ENCODE measurements at regions not wholly inside any gene's neighbourhood (a gene's known extent, or its start where the extent isn't known, plus 50 kb on each side); places are given as distances from the start of the nearest gene placed in this dataset.

- Mint-ChIP-seq H3K4me3 (ENCODE audit: unreplicated experiment) (no peak overlapping the region), H3K9me3 (ENCODE audit: unreplicated experiment) (peaks cover 7% of the 10 kb centered on the region), H3K36me3 (ENCODE audit: insufficient read depth, unreplicated experiment) (no peaks in the 10 kb centered on the region), H3K27ac (ENCODE audit: unreplicated experiment) (no peak overlapping the region), H3K4me1 (ENCODE audit: low read depth, unreplicated experiment) (peaks cover 6% of the 10 kb centered on the region), H3K27me3 (ENCODE audit: insufficient read depth, unreplicated experiment) (no peaks in the 10 kb centered on the region)
- H3K4me1 ChIP-seq, result no peaks in the 10 kb centered on the region
- ChIA-PET CTCF (no interaction called here), POLR2A (no interaction called here)
- intact Hi-C loops (cut with micrococcal nuclease; ENCODE audit: unreplicated experiment), result no loop called here
- TF ChIP-seq CTCF (IDR thresholded peaks at IDR 0.05; ENCODE audit: insufficient read depth in 1 of 2, low read depth in 1 of 2, low read length in 1 of 2, severe bottlenecking in 1 of 2, unreplicated experiment in 1 of 2), result no peak
- H3K9me3 ChIP-seq, result no peaks in the 10 kb centered on the region
- H3K27me3 ChIP-seq (replicated peaks; ENCODE audit: control insufficient read depth, insufficient read depth, low read length), result no peaks in the 10 kb centered on the region
- no TSS peak for BruUV-seq (replicated peaks)
- H3K36me3 ChIP-seq (ENCODE audit: control insufficient read depth, insufficient read depth, low read length), result no peaks in the 10 kb centered on the region
- DNase-seq, result no peak
- no peak overlapping the region for H3K4me3 ChIP-seq (ENCODE audit: low read depth, low read length)
Measured at GRCh38 chr11:28545536-28545935, 437.3 kb downstream of the METTL15 start.

GRCh38 chr11:28542561-28542960 lies 434.4 kb downstream of the METTL15 start:
- no peak overlapping the region for H3K27ac Mint-ChIP-seq (ENCODE audit: unreplicated experiment)
- no peaks in the 10 kb centered on the region for H3K36me3 Mint-ChIP-seq (ENCODE audit: insufficient read depth, unreplicated experiment)
- Histone ChIP-seq H3K9me3 (no peaks in the 10 kb centered on the region), H3K4me3 (ENCODE audit: low read depth, low read length) (no peak overlapping the region), H3K36me3 (ENCODE audit: control insufficient read depth, insufficient read depth, low read length) (no peaks in the 10 kb centered on the region), H3K4me1 (no peaks in the 10 kb centered on the region), H3K27me3 (replicated peaks; ENCODE audit: control insufficient read depth, insufficient read depth, low read length) (no peaks in the 10 kb centered on the region)
- no TSS peak for BruUV-seq (replicated peaks)
- ChIA-PET CTCF (no interaction called here), POLR2A (no interaction called here)
- intact Hi-C loops (cut with micrococcal nuclease; ENCODE audit: unreplicated experiment), result no loop called here
- no peak overlapping the region for H3K4me3 Mint-ChIP-seq (ENCODE audit: unreplicated experiment)
- H3K27me3 Mint-ChIP-seq (ENCODE audit: insufficient read depth, unreplicated experiment), result no peaks in the 10 kb centered on the region
- peaks cover 6% of the 10 kb centered on the region for H3K4me1 Mint-ChIP-seq (ENCODE audit: low read depth, unreplicated experiment)
- peaks cover 6% of the 10 kb centered on the region for H3K9me3 Mint-ChIP-seq (ENCODE audit: unreplicated experiment)
- no peak for DNase-seq
- no peak for TF ChIP-seq CTCF (IDR thresholded peaks at IDR 0.05; ENCODE audit: insufficient read depth in 1 of 2, low read depth in 1 of 2, low read length in 1 of 2, severe bottlenecking in 1 of 2, unreplicated experiment in 1 of 2)

- Mint-ChIP-seq H3K9me3 (ENCODE audit: unreplicated experiment) (peaks cover 6% of the 10 kb centered on the region), H3K27ac (ENCODE audit: unreplicated experiment) (no peak overlapping the region), H3K36me3 (ENCODE audit: insufficient read depth, unreplicated experiment) (no peaks in the 10 kb centered on the region), H3K4me3 (ENCODE audit: unreplicated experiment) (no peak overlapping the region), H3K27me3 (ENCODE audit: insufficient read depth, unreplicated experiment) (no peaks in the 10 kb centered on the region), H3K4me1 (ENCODE audit: low read depth, unreplicated experiment) (peaks cover 6% of the 10 kb centered on the region)
- no peak for TF ChIP-seq CTCF (IDR thresholded peaks at IDR 0.05; ENCODE audit: insufficient read depth in 1 of 2, low read depth in 1 of 2, low read length in 1 of 2, severe bottlenecking in 1 of 2, unreplicated experiment in 1 of 2)
- H3K4me3 ChIP-seq (ENCODE audit: low read depth, low read length), result no peak overlapping the region
- no peak for DNase-seq
- CTCF ChIA-PET, result no interaction called here
- no TSS peak for BruUV-seq (replicated peaks)
- H3K4me1 ChIP-seq, result peaks cover 4% of the 10 kb centered on the region; the same call in 1 of the 2 replicates
- H3K27me3 ChIP-seq (replicated peaks; ENCODE audit: control insufficient read depth, insufficient read depth, low read length), result no peaks in the 10 kb centered on the region
- no peaks in the 10 kb centered on the region for H3K36me3 ChIP-seq (ENCODE audit: control insufficient read depth, insufficient read depth, low read length)
- intact Hi-C loops (cut with micrococcal nuclease; ENCODE audit: unreplicated experiment), result loop anchor here (10.0 kb wide), 1 partner anchor 155 kb away; no protein-coding TSS in a partner anchor
- no peaks in the 10 kb centered on the region for H3K9me3 ChIP-seq
- POLR2A ChIA-PET, result no interaction called here
Measured at GRCh38 chr11:28539239-28540030, 431.2 kb downstream of the METTL15 start.

All from Caco-2 (cell line).